Nephron progenitor cell (in vitro differentiated cells): ENCODE measurements at regions not wholly inside any gene's neighbourhood (a gene's known extent, or its start where the extent isn't known, plus 50 kb on each side); places are given as distances from the start of the nearest gene placed in this dataset.

Source experiments
- DNase-seq: peaks from one replicate; pipeline ENCODE4 v3.0.0; 2021
- H3K27ac Mint-ChIP-seq: 2 replicates; pipeline ENCODE4 v1.8.0; 2021; ENCODE audit warnings: mild to moderate bottlenecking, moderate library complexity, mixed read lengths
- H3K27me3 Mint-ChIP-seq: 2 replicates; pipeline ENCODE4 v1.8.0; 2021; ENCODE audit warnings: mild to moderate bottlenecking, low read depth, mixed read lengths; ENCODE audit not compliant: poor library complexity
- H3K36me3 Mint-ChIP-seq: 2 replicates; pipeline ENCODE4 v1.8.0; 2021; ENCODE audit warnings: low read depth, mixed read lengths
- H3K4me1 Mint-ChIP-seq: 2 replicates; pipeline ENCODE4 v1.8.0; 2021; ENCODE audit warnings: mixed read lengths
- H3K4me3 Mint-ChIP-seq: 2 replicates; pipeline ENCODE4 v1.8.0; 2021; ENCODE audit warnings: mild to moderate bottlenecking, moderate library complexity, mixed read lengths
- H3K9me3 Mint-ChIP-seq: 2 replicates; pipeline ENCODE4 v1.8.0; 2021; ENCODE audit warnings: mild to moderate bottlenecking, moderate library complexity, mixed read lengths
- CTCF ChIP-seq: fragments of 200-600 bp; sonication (generic); IDR thresholded peaks from 2 replicates; pipeline ENCODE4 v1.5.0; 2021; ENCODE audit warnings: antibody characterized with exemption

DNA sequence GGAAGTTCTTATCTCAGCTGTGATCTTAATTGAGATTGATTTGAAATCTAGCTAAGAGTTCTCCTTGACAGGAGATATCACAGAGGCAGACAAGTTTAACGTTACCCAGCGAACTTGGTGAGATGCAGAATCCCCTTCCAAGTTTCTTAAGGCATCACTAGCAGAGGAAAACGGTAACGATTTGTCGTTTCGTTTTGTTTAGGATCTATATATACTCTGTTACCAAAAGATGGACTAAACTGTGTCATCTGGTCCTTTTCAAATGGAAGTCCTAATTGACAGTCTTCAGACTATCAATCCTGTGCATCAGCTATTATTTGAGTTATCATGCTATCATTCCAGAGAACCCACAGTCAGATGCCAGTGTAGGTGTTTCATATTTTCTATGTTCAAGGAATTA is 316.7 kb upstream of the SORCS1 start:
- Mint-ChIP-seq H3K4me3 (no peak overlapping the region), H3K9me3 (peaks cover 8% of the 10 kb centered on the region), H3K27me3 (no peaks in the 10 kb centered on the region), H3K4me1 (peaks cover 10% of the 10 kb centered on the region), H3K27ac (no peak overlapping the region), H3K36me3 (no peaks in the 10 kb centered on the region)
- DNase-seq: no peak
- TF ChIP-seq CTCF: no peak

- Mint-ChIP-seq H3K9me3 (peaks cover 8% of the 10 kb centered on the region), H3K36me3 (no peaks in the 10 kb centered on the region)
Measured at GRCh38 chr10:107480781-107481180, 316.3 kb upstream of the SORCS1 start.

DNA sequence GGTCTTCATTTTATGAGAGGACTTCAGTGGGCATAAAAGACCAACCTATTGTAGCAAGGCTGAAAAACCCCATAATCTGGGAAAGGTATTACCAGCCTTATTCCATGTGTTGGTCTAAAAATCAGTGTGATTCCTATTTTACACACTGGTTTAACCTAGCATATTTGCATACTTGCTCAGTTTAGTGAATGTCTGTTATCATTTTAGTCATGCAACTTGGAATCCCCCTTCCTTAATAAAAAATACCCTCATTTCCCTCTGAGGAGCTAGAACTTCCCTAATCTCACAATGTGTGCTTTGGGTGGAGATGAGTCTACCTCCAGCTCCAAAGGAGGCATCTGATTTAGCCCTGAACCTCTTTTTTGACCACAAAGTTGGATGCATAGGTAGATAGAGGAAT is 312.8 kb upstream of the SORCS1 start:
- no peak overlapping the region for H3K27ac Mint-ChIP-seq
- H3K4me3 Mint-ChIP-seq: no peak overlapping the region
- DNase-seq: no peak
- peaks cover 13% of the 10 kb centered on the region for H3K4me1 Mint-ChIP-seq
- no peaks in the 10 kb centered on the region for H3K27me3 Mint-ChIP-seq
- no peak for TF ChIP-seq CTCF
- H3K36me3 Mint-ChIP-seq: no peaks in the 10 kb centered on the region
- H3K9me3 Mint-ChIP-seq: peaks cover 3% of the 10 kb centered on the region

More at GRCh38 chr10:107480781-107481180, 316.3 kb upstream of the SORCS1 start:
- Mint-ChIP-seq H3K27ac (no peak overlapping the region), H3K4me3 (no peak overlapping the region), H3K27me3 (no peaks in the 10 kb centered on the region), H3K4me1 (peaks cover 13% of the 10 kb centered on the region)
- DNase-seq: no peak
- TF ChIP-seq CTCF: no peak

DNA sequence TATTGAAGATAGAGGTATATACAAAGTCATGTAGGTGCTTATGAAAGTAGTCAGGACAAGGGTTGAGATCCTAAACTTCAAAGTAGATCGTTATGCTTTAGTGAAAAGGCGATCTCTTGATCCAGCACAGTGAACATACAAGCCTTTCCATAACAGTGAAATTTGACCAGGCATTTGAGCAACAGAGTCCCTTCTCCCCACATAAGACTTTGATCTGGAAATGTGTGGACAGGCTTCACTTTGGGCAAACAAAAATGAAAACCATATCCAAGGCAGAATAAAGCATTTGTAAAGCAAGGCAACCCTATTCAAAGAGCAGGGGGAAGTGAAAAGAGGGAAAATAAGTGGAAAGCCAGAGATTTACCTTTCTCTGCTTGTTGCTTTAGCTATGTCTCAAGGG is 311.9 kb upstream of the SORCS1 start:
- no peak for DNase-seq
- no peak overlapping the region for H3K27ac Mint-ChIP-seq
- H3K27me3 Mint-ChIP-seq: no peaks in the 10 kb centered on the region
- no peaks in the 10 kb centered on the region for H3K36me3 Mint-ChIP-seq
- peaks cover 13% of the 10 kb centered on the region for H3K4me1 Mint-ChIP-seq
- H3K9me3 Mint-ChIP-seq: peaks cover 3% of the 10 kb centered on the region
- no peak for TF ChIP-seq CTCF
- no peak overlapping the region for H3K4me3 Mint-ChIP-seq

DNA sequence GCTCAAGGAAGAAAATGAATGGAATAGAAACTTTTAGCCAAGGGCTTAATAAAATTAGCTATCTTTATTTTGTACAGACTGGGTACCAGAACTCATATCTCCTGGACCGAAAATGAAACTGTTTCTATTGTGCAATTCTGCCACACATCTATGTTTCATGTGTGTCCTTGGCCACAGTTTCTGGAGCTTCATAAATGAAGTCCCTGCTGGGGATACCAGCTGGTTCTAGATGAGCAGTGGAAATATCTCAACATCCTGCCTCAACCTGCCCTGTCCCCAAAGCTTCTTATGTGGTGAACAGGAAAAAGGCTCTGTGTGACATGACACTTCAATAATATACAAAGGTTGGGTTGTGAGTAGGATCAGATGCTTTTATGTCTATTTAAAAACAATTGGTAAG is 310.1 kb upstream of the SORCS1 start:
- no peak for DNase-seq
- no peak overlapping the region for H3K4me3 Mint-ChIP-seq
- H3K4me1 Mint-ChIP-seq: peaks cover 13% of the 10 kb centered on the region
- H3K36me3 Mint-ChIP-seq: no peaks in the 10 kb centered on the region
- H3K27ac Mint-ChIP-seq: no peak overlapping the region
- peaks cover 3% of the 10 kb centered on the region for H3K9me3 Mint-ChIP-seq
- no peaks in the 10 kb centered on the region for H3K27me3 Mint-ChIP-seq
- TF ChIP-seq CTCF: no peak

- no peaks in the 10 kb centered on the region for H3K27me3 Mint-ChIP-seq
- no peak for DNase-seq
- H3K4me3 Mint-ChIP-seq: no peak overlapping the region
- H3K36me3 Mint-ChIP-seq: no peaks in the 10 kb centered on the region
- H3K27ac Mint-ChIP-seq: no peak overlapping the region
- no peaks in the 10 kb centered on the region for H3K9me3 Mint-ChIP-seq
- TF ChIP-seq CTCF: no peak
- peaks cover 13% of the 10 kb centered on the region for H3K4me1 Mint-ChIP-seq
Measured at GRCh38 chr10:107473225-107473624, 308.7 kb upstream of the SORCS1 start.
